H1 (cell line): ENCODE measurements at regions not wholly inside any gene's neighbourhood (a gene's known extent, or its start where the extent isn't known, plus 50 kb on each side); places are given as distances from the start of the nearest gene placed in this dataset.

Source experiments
- CTCF ChIA-PET: fragments of 300-600 bp; sonication (Branson Sonifier 250); formaldehyde crosslinking; loops from one replicate; lab custom pipeline; 2021; ENCODE audit not compliant: partially characterized antibody; lab: Charles Lee
- POLR2A ChIA-PET: fragments of 300-600 bp; sonication (Branson Sonifier 250); formaldehyde crosslinking; loops from one replicate; lab custom pipeline; 2021; ENCODE audit warnings: inconsistent platforms; ENCODE audit not compliant: partially characterized antibody; lab: Charles Lee
- DNase-seq, 2 experiments: peaks; one replicate each; pipeline versions ENCODE4 v3.0.0 to v3.0.0-alpha.2; 2010 to 2022; ENCODE audit warnings: low spot score in 2 of 2, low read depth in 1 of 2, mixed read lengths in 1 of 2
- FAIRE-seq: peaks from 2 replicates; lab custom pipeline; 2011; peaks lifted over from hg19 to GRCh38; lab: Jason Lieb, UNC
- H2AFZ ChIP-seq: 2 replicates; pipeline ENCODE4 v1.8.1; 2012; ENCODE audit warnings: low read length, inconsistent platforms
- H2AK5ac ChIP-seq: 2 replicates; pipeline ENCODE4 v1.6.1; 2013; ENCODE audit warnings: low read depth, low read length
- H2BK120ac ChIP-seq: replicated peaks from 2 replicates; pipeline ENCODE3; 2013; ENCODE audit warnings: low read depth, low read length, inconsistent platforms
- H2BK12ac ChIP-seq: 2 replicates; pipeline ENCODE4 v1.6.1; 2013; ENCODE audit warnings: low read depth, low read length
- H2BK15ac ChIP-seq: 2 replicates; pipeline ENCODE4 v1.6.1; 2013; ENCODE audit warnings: low read length
- H2BK20ac ChIP-seq: 2 replicates; pipeline ENCODE4 v1.6.1; 2013; ENCODE audit warnings: low read length
- H2BK5ac ChIP-seq: 2 replicates; pipeline ENCODE4 v1.6.1; 2013; ENCODE audit warnings: low read depth, low read length
- H3K14ac ChIP-seq: 2 replicates; pipeline ENCODE4 v1.6.1; 2013; ENCODE audit warnings: inconsistent platforms; ENCODE audit not compliant: insufficient read length
- H3K18ac ChIP-seq: 2 replicates; pipeline ENCODE4 v1.6.1; 2013; ENCODE audit warnings: low read length; ENCODE audit errors: extremely low read depth
- H3K23ac ChIP-seq: 2 replicates; pipeline ENCODE4 v1.6.1; 2013; ENCODE audit warnings: inconsistent platforms; ENCODE audit not compliant: insufficient read length
- H3K23me2 ChIP-seq: 2 replicates; pipeline ENCODE4 v1.6.1; 2013; ENCODE audit warnings: low read depth, low read length
- H3K27ac ChIP-seq: 2 replicates; pipeline ENCODE4 v1.6.1; 2011; ENCODE audit warnings: low read depth, low read length, inconsistent platforms
- H3K27me3 ChIP-seq, 4 experiments: replicated peaks in 1 of 4; 1 replicate in 1 of 4; 2 replicates in 3 of 4; pipeline versions ENCODE4 v1.6.1 to v1.8.1; 2011 to 2013; ENCODE audit warnings: low read length in 3 of 4, mild to moderate bottlenecking in 3 of 4, inconsistent platforms in 2 of 4, mixed read lengths in 2 of 4, moderate library complexity in 1 of 4; ENCODE audit not compliant: control insufficient read depth in 3 of 4, insufficient read depth in 3 of 4; ENCODE audit errors: extremely low read depth in 1 of 4
- H3K36me3 ChIP-seq, 4 experiments: 2 replicates each; pipeline versions ENCODE4 v1.6.1 to v1.8.1; 2011 to 2013; ENCODE audit warnings: mild to moderate bottlenecking in 4 of 4, low read length in 3 of 4, moderate library complexity in 2 of 4, control low read depth in 1 of 4, inconsistent platforms in 1 of 4; ENCODE audit not compliant: insufficient read depth in 4 of 4, control insufficient read depth in 2 of 4
- H3K4ac ChIP-seq: replicated peaks from 2 replicates; pipeline ENCODE3; 2013; ENCODE audit warnings: low read length, low read depth, mixed read lengths, inconsistent platforms; ENCODE audit not compliant: insufficient read length
- H3K4me1 ChIP-seq, 4 experiments: replicated peaks in 1 of 4; 1 replicate in 1 of 4; 2 replicates in 3 of 4; pipeline versions ENCODE4 v1.6.1 to v1.8.1; 2011 to 2013; ENCODE audit warnings: low read length in 3 of 4, inconsistent platforms in 2 of 4, mixed read lengths in 1 of 4; ENCODE audit not compliant: insufficient read depth in 4 of 4, control insufficient read depth in 3 of 4
- H3K4me2 ChIP-seq, 2 experiments: 2 replicates each; pipeline versions ENCODE4 v1.6.1 to v1.8.1; 2011 to 2013; ENCODE audit warnings: low read depth in 2 of 2, low read length in 2 of 2, control low read depth in 1 of 2, inconsistent platforms in 1 of 2, mild to moderate bottlenecking in 1 of 2; ENCODE audit not compliant: insufficient read depth in 1 of 2
- H3K4me3 ChIP-seq, 4 experiments: fragments of 200-600, 300-600 bp in 1 of 4; sonication (generic), shearing (Covaris generic), sonication (Bioruptor Twin) in 1 of 4; 2 replicates each; pipeline versions ENCODE4 v1.5.1 to v1.8.1; 2011 to 2016; ENCODE audit warnings: low read length in 4 of 4, low read depth in 3 of 4, control low read depth in 2 of 4, inconsistent platforms in 2 of 4, mild to moderate bottlenecking in 2 of 4, mixed read lengths in 1 of 4, moderate library complexity in 1 of 4; ENCODE audit not compliant: insufficient read depth in 2 of 4; ENCODE audit errors: extremely low read depth in 1 of 4
- H3K56ac ChIP-seq: replicated peaks from 2 replicates; pipeline ENCODE3; 2013; ENCODE audit warnings: low read depth, mild to moderate bottlenecking, mixed read lengths, low read length, inconsistent platforms; ENCODE audit not compliant: insufficient read length
- H3K79me1 ChIP-seq: 2 replicates; pipeline ENCODE4 v1.6.1; 2013; ENCODE audit warnings: low read depth, low read length, control low read depth
- H3K79me2 ChIP-seq, 2 experiments: 2 replicates each; pipeline versions ENCODE4 v1.6.1 to v1.8.1; 2012 to 2013; ENCODE audit warnings: low read length in 2 of 2, mild to moderate bottlenecking in 2 of 2, inconsistent platforms in 1 of 2; ENCODE audit not compliant: insufficient read depth in 2 of 2, control insufficient read depth in 1 of 2
- H3K9ac ChIP-seq, 4 experiments: replicated peaks in 1 of 4; 1 replicate in 1 of 4; 2 replicates in 3 of 4; pipeline versions ENCODE4 v1.6.1 to v1.8.1; 2011 to 2013; ENCODE audit warnings: low read depth in 3 of 4, low read length in 3 of 4, control low read depth in 2 of 4, mild to moderate bottlenecking in 2 of 4, moderate library complexity in 2 of 4, inconsistent platforms in 1 of 4; ENCODE audit errors: extremely low read depth in 1 of 4
- H3K9me3 ChIP-seq, 2 experiments: 2 replicates each; pipeline versions ENCODE4 v1.6.1 to v1.8.1; 2012 to 2013; ENCODE audit warnings: mild to moderate bottlenecking in 2 of 2, moderate library complexity in 2 of 2, control low read depth in 1 of 2, inconsistent platforms in 1 of 2, low read depth in 1 of 2, low read length in 1 of 2, mixed read lengths in 1 of 2; ENCODE audit not compliant: insufficient read depth in 2 of 2
- H4K20me1 ChIP-seq, 2 experiments: replicated peaks in 1 of 2; 2 replicates each; pipeline versions ENCODE3 to v1.8.1; 2011 to 2013; ENCODE audit warnings: inconsistent platforms in 2 of 2, low read length in 2 of 2, mild to moderate bottlenecking in 1 of 2; ENCODE audit not compliant: insufficient read depth in 2 of 2, control insufficient read depth in 1 of 2
- H4K5ac ChIP-seq: 2 replicates; pipeline ENCODE4 v1.6.1; 2013; ENCODE audit warnings: low read length, low read depth, mixed read lengths, inconsistent platforms; ENCODE audit not compliant: insufficient read length
- H4K8ac ChIP-seq: 2 replicates; pipeline ENCODE4 v1.8.0; 2013; ENCODE audit warnings: mild to moderate bottlenecking, moderate library complexity, low read length, inconsistent platforms; ENCODE audit not compliant: insufficient read depth; ENCODE audit errors: extremely low read depth
- H4K91ac ChIP-seq: replicated peaks from 2 replicates; pipeline ENCODE3; 2013; ENCODE audit warnings: low read length, mixed read lengths, inconsistent platforms; ENCODE audit not compliant: insufficient read length
- CBX8 ChIP-seq: fragments of 300-800, 300-1000 bp; sonication (generic); IDR thresholded peaks from 2 replicates; pipeline ENCODE4 v1.7.1; 2016; ENCODE audit warnings: low read depth, low read length, borderline replicate concordance
- EGR1 ChIP-seq: IDR thresholded peaks from 2 replicates; pipeline ENCODE4 v1.6.1; 2011; ENCODE audit warnings: low read depth, low read length, borderline replicate concordance
- GABPA ChIP-seq: IDR thresholded peaks from 2 replicates; pipeline ENCODE4 v1.6.1; 2011; ENCODE audit warnings: mild to moderate bottlenecking, low read length, moderate library complexity, borderline replicate concordance; ENCODE audit not compliant: insufficient read depth
- GTF2F1 ChIP-seq: IDR thresholded peaks from 2 replicates; pipeline ENCODE4 v1.6.1; 2012; ENCODE audit warnings: low read depth, low read length, improper control_type of control experiment, borderline replicate concordance
- MAFK ChIP-seq: IDR thresholded peaks from 2 replicates; pipeline ENCODE4 v1.6.1; 2012; ENCODE audit warnings: low read depth, mild to moderate bottlenecking, improper control_type of control experiment, low read length
- NANOG ChIP-seq: IDR thresholded peaks from 2 replicates; pipeline ENCODE4 v1.6.1; 2011; ENCODE audit warnings: low read length, low read depth, mild to moderate bottlenecking, inconsistent platforms; ENCODE audit not compliant: insufficient read depth, poor library complexity, severe bottlenecking
- POLR2AphosphoS5 ChIP-seq: IDR thresholded peaks from 2 replicates; pipeline ENCODE4 v1.6.1; 2011; ENCODE audit warnings: low read depth, low read length
- POU5F1 ChIP-seq: IDR thresholded peaks from 2 replicates; pipeline ENCODE4 v1.6.1; 2011; ENCODE audit warnings: low read depth, mild to moderate bottlenecking, low read length, moderate library complexity
- RFX5 ChIP-seq: IDR thresholded peaks from 2 replicates; pipeline ENCODE4 v1.6.1; 2011; ENCODE audit warnings: low read depth, low read length, improper control_type of control experiment, borderline replicate concordance
- RNF2 ChIP-seq: fragments of 200-900, 300-1000 bp; sonication (generic); IDR thresholded peaks from 2 replicates; pipeline ENCODE4 v1.7.1; 2016; ENCODE audit warnings: borderline replicate concordance, low read depth, mild to moderate bottlenecking, antibody characterized with exemption, low read length; ENCODE audit not compliant: poor library complexity, severe bottlenecking; ENCODE audit errors: missing control alignments
- SP2 ChIP-seq: IDR thresholded peaks from 2 replicates; pipeline ENCODE4 v1.6.1; 2012; ENCODE audit warnings: mild to moderate bottlenecking, low read length, inconsistent platforms
- SP4 ChIP-seq: IDR thresholded peaks from 2 replicates; pipeline ENCODE4 v1.6.1; 2012; ENCODE audit warnings: low read length, inconsistent platforms
- SUZ12 ChIP-seq: fragments of 200-600 bp; sonication (generic); IDR thresholded peaks from 2 replicates; pipeline ENCODE4 v1.6.1; 2012; ENCODE audit warnings: mild to moderate bottlenecking, inconsistent platforms, low read length, moderate library complexity, mixed read lengths
- TAF7 ChIP-seq: optimal IDR thresholded peaks from 2 replicates; pipeline ENCODE3; 2011; ENCODE audit warnings: low read depth, mild to moderate bottlenecking, inconsistent platforms, low read length, moderate library complexity, borderline replicate concordance
- YY1 ChIP-seq: IDR thresholded peaks from 2 replicates; pipeline ENCODE4 v1.6.1; 2011; ENCODE audit warnings: low read depth, mild to moderate bottlenecking, low read length
- WGBS, 2 experiments: shearing (Covaris generic) in 1 of 2; methylation state at CpG; one replicate each; pipeline versions ENCODE4 v1.1.6 to v1.1.7; 2013 to 2015; ENCODE audit warnings: low lambda C conversion rate in 2 of 2, mixed read lengths in 2 of 2, inconsistent platforms in 1 of 2, low coverage in 1 of 2, missing lambda C conversion rate in 1 of 2; ENCODE audit not compliant: insufficient replicate concordance in 2 of 2, insufficient coverage in 1 of 2, insufficient read length in 1 of 2; ENCODE audit errors: extremely low coverage in 1 of 2, missing lambda C conversion rate in 1 of 2; 5-methylcytosine and 5-hydroxymethylcytosine counted together

GRCh38 chr20:55139173-55139765, 663.9 kb downstream of the DOK5 start:
- H3K23me2 ChIP-seq: no peaks in the 10 kb centered on the region
- no peaks in the 10 kb centered on the region for H4K20me1 ChIP-seq
- H4K91ac ChIP-seq: no peak overlapping the region
- FAIRE-seq (no peak), DNase-seq (no peak)
- H3K4ac ChIP-seq: no peak overlapping the region
- H3K18ac ChIP-seq: no peak overlapping the region
- no peak overlapping the region for H2BK15ac ChIP-seq
- CTCF ChIA-PET: no interaction called here
- no peak overlapping the region for H3K14ac ChIP-seq
- H2AFZ ChIP-seq: no peak overlapping the region
- no peaks in the 10 kb centered on the region for H3K79me1 ChIP-seq
- no peak overlapping the region for H3K23ac ChIP-seq
- H3K36me3 ChIP-seq: no peaks in the 10 kb centered on the region
- no peak overlapping the region for H2BK120ac ChIP-seq
- no peak overlapping the region for H2AK5ac ChIP-seq
- no peak overlapping the region for H3K9ac ChIP-seq
- H3K56ac ChIP-seq: no peak overlapping the region
- no peak overlapping the region for H2BK20ac ChIP-seq
- H4K5ac ChIP-seq: no peak overlapping the region
- no peak overlapping the region for H3K4me2 ChIP-seq
- 10 to 62% methylated on average over 1 to 4 of the region's 4 CpGs for WGBS, 2 experiments
- H4K8ac ChIP-seq: no peak overlapping the region
- no peak overlapping the region for H3K27ac ChIP-seq
- H3K9me3 ChIP-seq: no peaks in the 10 kb centered on the region
- no peaks in the 10 kb centered on the region for H3K79me2 ChIP-seq
- no peaks in the 10 kb centered on the region for H3K4me1 ChIP-seq
- no peaks in the 10 kb centered on the region for H3K27me3 ChIP-seq
- no peak overlapping the region for H3K4me3 ChIP-seq
- POLR2A ChIA-PET: no interaction called here
- no peak overlapping the region for H2BK12ac ChIP-seq
- H2BK5ac ChIP-seq: no peak overlapping the region
- TF ChIP-seq SP4 (no peak), TAF7 (no peak), SP2 (no peak), RNF2 (no peak), GTF2F1 (no peak), POU5F1 (no peak), MAFK (no peak), RFX5 (no peak), NANOG (no peak), SUZ12 (no peak), POLR2AphosphoS5 (no peak), EGR1 (no peak), CBX8 (no peak), YY1 (no peak), GABPA (no peak)
